ENCODE measurements at regions not wholly inside any gene's neighbourhood (a gene's known extent, or its start where the extent isn't known, plus 50 kb on each side); places are given as distances from the start of the nearest gene placed in this dataset.

- TF ChIP-seq CTCF (IDR thresholded peaks at IDR 0.05; ENCODE audit: extremely low read depth, insufficient read depth, missing control alignments), result no peak
- no peak for DNase-seq (ENCODE audit: low spot score)
- in situ Hi-C loops (cut with MboI; ENCODE audit: low pct_unique_long_range_greater_than_20kb, low sequenced_read_pairs, unreplicated experiment), result no loop called here
These were observed 414.4 kb upstream of the MMS22L start for GRCh38 chr6:97697456-97697855.

- TF ChIP-seq CTCF (IDR thresholded peaks at IDR 0.05; ENCODE audit: extremely low read depth, insufficient read depth, missing control alignments), result no peak
- in situ Hi-C loops (cut with MboI; ENCODE audit: low pct_unique_long_range_greater_than_20kb, low sequenced_read_pairs, unreplicated experiment), result no loop called here
- DNase-seq (ENCODE audit: low spot score), result no peak
These were observed 418.8 kb upstream of the MMS22L start for GRCh38 chr6:97701801-97702200.

- no peak for TF ChIP-seq CTCF (IDR thresholded peaks at IDR 0.05; ENCODE audit: extremely low read depth, insufficient read depth, missing control alignments)
- in situ Hi-C loops (cut with MboI; ENCODE audit: low pct_unique_long_range_greater_than_20kb, low sequenced_read_pairs, unreplicated experiment), result no loop called here
- no peak for DNase-seq (ENCODE audit: low spot score)
These were observed 419.2 kb upstream of the MMS22L start for GRCh38 chr6:97702248-97702647.

- no peak for TF ChIP-seq CTCF (IDR thresholded peaks at IDR 0.05; ENCODE audit: extremely low read depth, insufficient read depth, missing control alignments)
- in situ Hi-C loops (cut with MboI; ENCODE audit: low pct_unique_long_range_greater_than_20kb, low sequenced_read_pairs, unreplicated experiment), result no loop called here
- DNase-seq (ENCODE audit: low spot score), result no peak
These were observed 420.6 kb upstream of the MMS22L start for GRCh38 chr6:97703661-97704060.

- no peak for DNase-seq (ENCODE audit: low spot score)
- in situ Hi-C loops (cut with MboI; ENCODE audit: low pct_unique_long_range_greater_than_20kb, low sequenced_read_pairs, unreplicated experiment), result no loop called here
These were observed 422.6 kb upstream of the MMS22L start for GRCh38 chr6:97705568-97705967.

GRCh38 chr6:97712751-97713150, 429.7 kb upstream of the MMS22L start:
- DNase-seq (ENCODE audit: low spot score), result no peak
- in situ Hi-C loops (cut with MboI; ENCODE audit: low pct_unique_long_range_greater_than_20kb, low sequenced_read_pairs, unreplicated experiment), result no loop called here
- no peak for TF ChIP-seq CTCF (IDR thresholded peaks at IDR 0.05; ENCODE audit: extremely low read depth, insufficient read depth, missing control alignments)

More at GRCh38 chr6:97705568-97705967, 422.6 kb upstream of the MMS22L start:
- peak; percentile 39 for TF ChIP-seq CTCF (IDR thresholded peaks at IDR 0.05; ENCODE audit: extremely low read depth, insufficient read depth, missing control alignments)

GRCh38 chr6:97714772-97715171, 431.8 kb upstream of the MMS22L start:
- DNase-seq (ENCODE audit: low spot score), result no peak
- TF ChIP-seq CTCF (IDR thresholded peaks at IDR 0.05; ENCODE audit: extremely low read depth, insufficient read depth, missing control alignments), result no peak
- in situ Hi-C loops (cut with MboI; ENCODE audit: low pct_unique_long_range_greater_than_20kb, low sequenced_read_pairs, unreplicated experiment), result no loop called here

Data from GM13977 (cell line).